GM23338 (cell line): ENCODE measurements at regions not wholly inside any gene's neighbourhood (a gene's known extent, or its start where the extent isn't known, plus 50 kb on each side); places are given as distances from the start of the nearest gene placed in this dataset.

ENCODE experiments used
- ATAC-seq: fragments of 200-7000 bp; cut with Tn5 transposase; 3 replicates; pipeline ENCODE4 v1.9.1; 2020
- DNase-seq: peaks from one replicate; pipeline ENCODE4 v3.0.0-alpha.2; 2015; ENCODE audit warnings: low spot score
- H2AFZ ChIP-seq: fragments of 200-600 bp; sonication (generic); 2 replicates; pipeline ENCODE4 v1.8.0; 2016; ENCODE audit warnings: antibody characterized with exemption, mild to moderate bottlenecking, moderate library complexity
- H3F3A ChIP-seq: fragments of 200-600 bp; sonication (generic); replicated peaks from 2 replicates; pipeline ENCODE4 v1.8.0; 2017; ENCODE audit warnings: antibody characterized with exemption, mixed run types, low read depth
- H3K27ac ChIP-seq: fragments of 200-600 bp; sonication (generic); 2 replicates; pipeline ENCODE4 v1.6.1; 2016; ENCODE audit warnings: low read depth
- H3K27me3 ChIP-seq: fragments of 200-600 bp; sonication (generic); 2 replicates; pipeline ENCODE4 v1.8.0; 2016; ENCODE audit warnings: mild to moderate bottlenecking, mixed run types, moderate library complexity; ENCODE audit not compliant: insufficient read depth
- H3K36me3 ChIP-seq: fragments of 200-600 bp; sonication (generic); 2 replicates; pipeline ENCODE4 v1.8.0; 2016; ENCODE audit warnings: mild to moderate bottlenecking; ENCODE audit not compliant: insufficient read depth
- H3K4me1 ChIP-seq: fragments of 200-600 bp; sonication (generic); 2 replicates; pipeline ENCODE4 v1.8.0; 2016; ENCODE audit warnings: mild to moderate bottlenecking, moderate library complexity; ENCODE audit not compliant: insufficient read depth
- H3K4me2 ChIP-seq: fragments of 200-600 bp; sonication (generic); 2 replicates; pipeline ENCODE4 v1.7.1; 2017; ENCODE audit warnings: mixed run types
- H3K4me3 ChIP-seq: fragments of 200-600 bp; sonication (generic); 2 replicates; pipeline ENCODE4 v1.6.1; 2016; ENCODE audit warnings: mixed run types
- H3K79me2 ChIP-seq: fragments of 200-600 bp; sonication (generic); replicated peaks from 2 replicates; pipeline ENCODE4 v1.8.0; 2017; ENCODE audit warnings: mild to moderate bottlenecking; ENCODE audit not compliant: insufficient read depth
- H3K9me2 ChIP-seq: fragments of 200-600 bp; sonication (generic); 2 replicates; pipeline ENCODE4 v1.8.0; 2017; ENCODE audit not compliant: insufficient read depth
- H4K20me1 ChIP-seq: fragments of 200-600 bp; sonication (generic); replicated peaks from 2 replicates; pipeline ENCODE4 v1.8.0; 2017; ENCODE audit warnings: mild to moderate bottlenecking; ENCODE audit not compliant: insufficient read depth
- H3K27ac Mint-ChIP-seq: 2 replicates; pipeline ENCODE4 v1.8.0; 2020; ENCODE audit warnings: inconsistent platforms, mild to moderate bottlenecking, moderate library complexity, mixed read lengths
- H3K27me3 Mint-ChIP-seq: 3 replicates; pipeline ENCODE4 v1.8.0; 2022; ENCODE audit warnings: low read depth, mild to moderate bottlenecking, moderate library complexity, mixed read lengths, inconsistent platforms; ENCODE audit not compliant: insufficient read depth, poor library complexity
- H3K36me3 Mint-ChIP-seq: 3 replicates; pipeline ENCODE4 v1.8.0; 2021; ENCODE audit warnings: low read depth, mild to moderate bottlenecking, inconsistent platforms, moderate library complexity, mixed read lengths
- H3K4me1 Mint-ChIP-seq: 3 replicates; pipeline ENCODE4 v1.8.0; 2020; ENCODE audit warnings: mild to moderate bottlenecking, inconsistent platforms, mixed read lengths
- H3K4me3 Mint-ChIP-seq: 3 replicates; pipeline ENCODE4 v1.8.0; 2021; ENCODE audit warnings: moderate library complexity, mild to moderate bottlenecking, inconsistent platforms, mixed read lengths
- H3K9me3 Mint-ChIP-seq: 3 replicates; pipeline ENCODE4 v1.8.0; 2020; ENCODE audit warnings: moderate library complexity, mild to moderate bottlenecking, inconsistent platforms, mixed read lengths
- CREB1 ChIP-seq: fragments of 250-450 bp; sonication (Bioruptor Pico); IDR thresholded peaks from 2 replicates; pipeline ENCODE4 v1.5.0; 2020; ENCODE audit warnings: low read depth, mild to moderate bottlenecking, moderate library complexity
- EZH2 ChIP-seq: fragments of 200-600 bp; sonication (generic); IDR thresholded peaks from one replicate; pipeline ENCODE4 v1.8.0; 2017; ENCODE audit warnings: antibody characterized with exemption, mild to moderate bottlenecking, low read depth; ENCODE audit not compliant: unreplicated experiment
- EZH2phosphoT487 ChIP-seq: fragments of 200-600 bp; sonication (generic); IDR thresholded peaks from one replicate; pipeline ENCODE4 v1.8.1; 2018; ENCODE audit warnings: antibody characterized with exemption; ENCODE audit not compliant: unreplicated experiment
- JUNB ChIP-seq: IDR thresholded peaks from one replicate; pipeline ENCODE4 v1.6.1; 2016; ENCODE audit warnings: antibody characterized with exemption; ENCODE audit not compliant: unreplicated experiment
- NANOG ChIP-seq: IDR thresholded peaks from 2 replicates; pipeline ENCODE4 v1.6.1; 2016; ENCODE audit warnings: antibody characterized with exemption, borderline replicate concordance
- POLR2AphosphoS5 ChIP-seq: IDR thresholded peaks from 2 replicates; pipeline ENCODE4 v1.6.1; 2016; ENCODE audit warnings: antibody characterized with exemption, low read depth
- REST ChIP-seq: IDR thresholded peaks from one replicate; pipeline ENCODE4 v1.6.1; 2018; ENCODE audit warnings: antibody characterized with exemption; ENCODE audit not compliant: unreplicated experiment
- STAT1 ChIP-seq: IDR thresholded peaks from one replicate; pipeline ENCODE4 v1.6.1; 2016; ENCODE audit warnings: antibody characterized with exemption; ENCODE audit not compliant: unreplicated experiment
- ZNF114 ChIP-seq: fragments of 250-450 bp; sonication (Bioruptor Pico); IDR thresholded peaks from 2 replicates; pipeline ENCODE4 v1.5.0; 2020; ENCODE audit warnings: mild to moderate bottlenecking, moderate library complexity
- ZNF331 ChIP-seq: fragments of 250-450 bp; sonication (Bioruptor Pico); IDR thresholded peaks from 2 replicates; pipeline ENCODE4 v1.5.0; 2020; ENCODE audit warnings: low read depth, mild to moderate bottlenecking, moderate library complexity
- TF ChIP-seq, protein P1 (sequence below), 2 experiments: fragments of 200-600 bp in 1 of 2; sonication (generic) in 1 of 2; conservative IDR thresholded peaks; 2 replicates each; pipeline versions ENCODE4 v1.5.1 to v1.6.1; 2016 to 2017; ENCODE audit warnings: antibody characterized with exemption in 2 of 2, low read depth in 2 of 2, mild to moderate bottlenecking in 2 of 2, moderate library complexity in 1 of 2
- TF ChIP-seq, protein P2 (sequence below): IDR thresholded peaks from 2 replicates; pipeline ENCODE4 v1.6.1; 2016; ENCODE audit warnings: antibody characterized with exemption
- TF ChIP-seq, protein P3 (sequence below): fragments of 250-450 bp; sonication (Bioruptor Pico); IDR thresholded peaks from 2 replicates; pipeline ENCODE4 v1.5.0; 2020; ENCODE audit warnings: mild to moderate bottlenecking, moderate library complexity

DNA sequence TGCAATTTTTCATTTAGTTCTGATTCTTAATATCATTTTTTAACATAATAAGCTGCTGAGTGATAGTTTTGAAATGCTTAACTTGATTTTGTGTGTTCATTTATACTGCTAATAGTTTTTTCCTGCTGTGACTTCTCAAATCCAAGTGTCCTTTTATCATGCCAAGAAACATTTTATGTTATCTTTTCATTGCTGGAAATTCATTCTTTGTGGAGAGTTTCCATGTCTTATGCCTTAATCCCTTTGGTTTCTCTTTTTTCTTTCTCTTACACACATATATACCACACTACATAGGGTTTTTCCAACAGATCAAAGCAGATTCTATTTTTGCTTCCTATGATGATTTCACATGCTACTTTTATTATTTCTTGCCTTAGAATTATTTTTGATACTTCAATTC is 981.1 kb downstream of the SLC6A15 start:
- TF ChIP-seq NANOG = no peak
- TF ChIP-seq, protein P1, sequence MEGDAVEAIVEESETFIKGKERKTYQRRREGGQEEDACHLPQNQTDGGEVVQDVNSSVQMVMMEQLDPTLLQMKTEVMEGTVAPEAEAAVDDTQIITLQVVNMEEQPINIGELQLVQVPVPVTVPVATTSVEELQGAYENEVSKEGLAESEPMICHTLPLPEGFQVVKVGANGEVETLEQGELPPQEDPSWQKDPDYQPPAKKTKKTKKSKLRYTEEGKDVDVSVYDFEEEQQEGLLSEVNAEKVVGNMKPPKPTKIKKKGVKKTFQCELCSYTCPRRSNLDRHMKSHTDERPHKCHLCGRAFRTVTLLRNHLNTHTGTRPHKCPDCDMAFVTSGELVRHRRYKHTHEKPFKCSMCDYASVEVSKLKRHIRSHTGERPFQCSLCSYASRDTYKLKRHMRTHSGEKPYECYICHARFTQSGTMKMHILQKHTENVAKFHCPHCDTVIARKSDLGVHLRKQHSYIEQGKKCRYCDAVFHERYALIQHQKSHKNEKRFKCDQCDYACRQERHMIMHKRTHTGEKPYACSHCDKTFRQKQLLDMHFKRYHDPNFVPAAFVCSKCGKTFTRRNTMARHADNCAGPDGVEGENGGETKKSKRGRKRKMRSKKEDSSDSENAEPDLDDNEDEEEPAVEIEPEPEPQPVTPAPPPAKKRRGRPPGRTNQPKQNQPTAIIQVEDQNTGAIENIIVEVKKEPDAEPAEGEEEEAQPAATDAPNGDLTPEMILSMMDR (conservative IDR thresholded peaks at IDR 0.05; ENCODE audit: low read depth in 2 of 2) = no peak
- no peak for TF ChIP-seq ZNF114 (CRISPR knock-in tag)
- TF ChIP-seq EZH2 = no peak
- TF ChIP-seq, protein P2, sequence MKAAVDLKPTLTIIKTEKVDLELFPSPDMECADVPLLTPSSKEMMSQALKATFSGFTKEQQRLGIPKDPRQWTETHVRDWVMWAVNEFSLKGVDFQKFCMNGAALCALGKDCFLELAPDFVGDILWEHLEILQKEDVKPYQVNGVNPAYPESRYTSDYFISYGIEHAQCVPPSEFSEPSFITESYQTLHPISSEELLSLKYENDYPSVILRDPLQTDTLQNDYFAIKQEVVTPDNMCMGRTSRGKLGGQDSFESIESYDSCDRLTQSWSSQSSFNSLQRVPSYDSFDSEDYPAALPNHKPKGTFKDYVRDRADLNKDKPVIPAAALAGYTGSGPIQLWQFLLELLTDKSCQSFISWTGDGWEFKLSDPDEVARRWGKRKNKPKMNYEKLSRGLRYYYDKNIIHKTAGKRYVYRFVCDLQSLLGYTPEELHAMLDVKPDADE = no peak
- TF ChIP-seq JUNB = no peak
- TF ChIP-seq, protein P3, sequence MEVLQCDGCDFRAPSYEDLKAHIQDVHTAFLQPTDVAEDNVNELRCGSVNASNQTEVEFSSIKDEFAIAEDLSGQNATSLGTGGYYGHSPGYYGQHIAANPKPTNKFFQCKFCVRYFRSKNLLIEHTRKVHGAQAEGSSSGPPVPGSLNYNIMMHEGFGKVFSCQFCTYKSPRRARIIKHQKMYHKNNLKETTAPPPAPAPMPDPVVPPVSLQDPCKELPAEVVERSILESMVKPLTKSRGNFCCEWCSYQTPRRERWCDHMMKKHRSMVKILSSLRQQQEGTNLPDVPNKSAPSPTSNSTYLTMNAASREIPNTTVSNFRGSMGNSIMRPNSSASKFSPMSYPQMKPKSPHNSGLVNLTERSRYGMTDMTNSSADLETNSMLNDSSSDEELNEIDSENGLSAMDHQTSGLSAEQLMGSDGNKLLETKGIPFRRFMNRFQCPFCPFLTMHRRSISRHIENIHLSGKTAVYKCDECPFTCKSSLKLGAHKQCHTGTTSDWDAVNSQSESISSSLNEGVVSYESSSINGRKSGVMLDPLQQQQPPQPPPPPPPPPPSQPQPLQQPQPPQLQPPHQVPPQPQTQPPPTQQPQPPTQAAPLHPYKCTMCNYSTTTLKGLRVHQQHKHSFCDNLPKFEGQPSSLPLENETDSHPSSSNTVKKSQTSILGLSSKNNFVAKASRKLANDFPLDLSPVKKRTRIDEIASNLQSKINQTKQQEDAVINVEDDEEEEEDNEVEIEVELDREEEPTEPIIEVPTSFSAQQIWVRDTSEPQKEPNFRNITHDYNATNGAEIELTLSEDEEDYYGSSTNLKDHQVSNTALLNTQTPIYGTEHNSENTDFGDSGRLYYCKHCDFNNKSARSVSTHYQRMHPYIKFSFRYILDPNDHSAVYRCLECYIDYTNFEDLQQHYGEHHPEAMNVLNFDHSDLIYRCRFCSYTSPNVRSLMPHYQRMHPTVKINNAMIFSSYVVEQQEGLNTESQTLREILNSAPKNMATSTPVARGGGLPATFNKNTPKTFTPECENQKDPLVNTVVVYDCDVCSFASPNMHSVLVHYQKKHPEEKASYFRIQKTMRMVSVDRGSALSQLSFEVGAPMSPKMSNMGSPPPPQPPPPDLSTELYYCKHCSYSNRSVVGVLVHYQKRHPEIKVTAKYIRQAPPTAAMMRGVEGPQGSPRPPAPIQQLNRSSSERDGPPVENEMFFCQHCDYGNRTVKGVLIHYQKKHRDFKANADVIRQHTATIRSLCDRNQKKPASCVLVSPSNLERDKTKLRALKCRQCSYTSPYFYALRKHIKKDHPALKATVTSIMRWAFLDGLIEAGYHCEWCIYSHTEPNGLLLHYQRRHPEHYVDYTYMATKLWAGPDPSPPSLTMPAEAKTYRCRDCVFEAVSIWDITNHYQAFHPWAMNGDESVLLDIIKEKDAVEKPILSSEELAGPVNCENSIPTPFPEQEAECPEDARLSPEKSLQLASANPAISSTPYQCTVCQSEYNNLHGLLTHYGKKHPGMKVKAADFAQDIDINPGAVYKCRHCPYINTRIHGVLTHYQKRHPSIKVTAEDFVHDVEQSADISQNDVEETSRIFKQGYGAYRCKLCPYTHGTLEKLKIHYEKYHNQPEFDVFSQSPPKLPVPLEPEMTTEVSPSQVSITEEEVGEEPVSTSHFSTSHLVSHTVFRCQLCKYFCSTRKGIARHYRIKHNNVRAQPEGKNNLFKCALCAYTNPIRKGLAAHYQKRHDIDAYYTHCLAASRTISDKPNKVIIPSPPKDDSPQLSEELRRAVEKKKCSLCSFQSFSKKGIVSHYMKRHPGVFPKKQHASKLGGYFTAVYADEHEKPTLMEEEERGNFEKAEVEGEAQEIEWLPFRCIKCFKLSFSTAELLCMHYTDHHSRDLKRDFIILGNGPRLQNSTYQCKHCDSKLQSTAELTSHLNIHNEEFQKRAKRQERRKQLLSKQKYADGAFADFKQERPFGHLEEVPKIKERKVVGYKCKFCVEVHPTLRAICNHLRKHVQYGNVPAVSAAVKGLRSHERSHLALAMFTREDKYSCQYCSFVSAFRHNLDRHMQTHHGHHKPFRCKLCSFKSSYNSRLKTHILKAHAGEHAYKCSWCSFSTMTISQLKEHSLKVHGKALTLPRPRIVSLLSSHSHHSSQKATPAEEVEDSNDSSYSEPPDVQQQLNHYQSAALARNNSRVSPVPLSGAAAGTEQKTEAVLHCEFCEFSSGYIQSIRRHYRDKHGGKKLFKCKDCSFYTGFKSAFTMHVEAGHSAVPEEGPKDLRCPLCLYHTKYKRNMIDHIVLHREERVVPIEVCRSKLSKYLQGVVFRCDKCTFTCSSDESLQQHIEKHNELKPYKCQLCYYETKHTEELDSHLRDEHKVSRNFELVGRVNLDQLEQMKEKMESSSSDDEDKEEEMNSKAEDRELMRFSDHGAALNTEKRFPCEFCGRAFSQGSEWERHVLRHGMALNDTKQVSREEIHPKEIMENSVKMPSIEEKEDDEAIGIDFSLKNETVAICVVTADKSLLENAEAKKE = no peak
- TF ChIP-seq STAT1 = no peak
- no peak for TF ChIP-seq EZH2phosphoT487
- TF ChIP-seq ZNF331 (CRISPR knock-in tag) = no peak
- TF ChIP-seq CREB1 (CRISPR knock-in tag) = no peak
- TF ChIP-seq REST = no peak
- no peak for TF ChIP-seq POLR2AphosphoS5
- H2AFZ ChIP-seq = no peak overlapping the region
- no peak overlapping the region for H3K27ac Mint-ChIP-seq

More for the DNA sequence above, 981.1 kb downstream of the SLC6A15 start:
- Histone ChIP-seq H3K9me2 (no peaks in the 10 kb centered on the region), H3K36me3 (0 out of 2 replicates have a peak, but pooled peaks cover 5% of the 10 kb centered on the region), H3K27me3 (no peaks in the 10 kb centered on the region), H3K27ac (no peak overlapping the region), H3K4me2 (no peak overlapping the region), H3K79me2 (no peaks in the 10 kb centered on the region), H3K4me1 (no peaks in the 10 kb centered on the region), H3F3A (no peaks in the 10 kb centered on the region), H3K4me3 (no peak overlapping the region), H4K20me1 (no peaks in the 10 kb centered on the region)
- DNase-seq = no peak
- H3K4me1 Mint-ChIP-seq = no peaks in the 10 kb centered on the region
- H3K36me3 Mint-ChIP-seq = no peaks in the 10 kb centered on the region
- no peak for ATAC-seq
- H3K4me3 Mint-ChIP-seq = no peak overlapping the region
- no peaks in the 10 kb centered on the region for H3K27me3 Mint-ChIP-seq
- no peaks in the 10 kb centered on the region for H3K9me3 Mint-ChIP-seq
